A549 (cell line): ENCODE measurements at regions not wholly inside any gene's neighbourhood (a gene's known extent, or its start where the extent isn't known, plus 50 kb on each side); places are given as distances from the start of the nearest gene placed in this dataset.
A peak's percentile ranks its signal among the peaks of the same experiment; 100 is the strongest.

ENCODE experiments used
- ATAC-seq, 2 experiments: fragments of 200-7000 bp in 1 of 2; fragments of >200 bp in 1 of 2; cut with Nextera tagmentation in 1 of 2; cut with Tn5 transposase in 1 of 2; 3 replicates each; pipeline versions ENCODE4 v1.8.0 to v1.9.1; 2018 to 2020; ENCODE audit warnings: mild to moderate bottlenecking in 1 of 2, moderate library complexity in 1 of 2
- CTCF ChIA-PET: fragments of 300-600 bp; sonication (Branson Sonifier 250); formaldehyde crosslinking; extraction: SDS; loops from one replicate; lab custom pipeline; 2021; ENCODE audit warnings: antibody characterized with exemption, inconsistent platforms; lab: Yijun Ruan, JAX
- POLR2A ChIA-PET: fragments of 350-600 bp; formaldehyde crosslinking; extraction: SDS; loops from one replicate; lab custom pipeline; 2021; ENCODE audit warnings: antibody characterized with exemption, inconsistent platforms; lab: Yijun Ruan, JAX
- DNase-seq, 2 experiments: peaks; one replicate each; pipeline versions ENCODE4 v3.0.0 to v3.0.0-alpha.2; 2011 to 2016; ENCODE audit warnings: low read depth in 1 of 2, low spot score in 1 of 2
- FAIRE-seq: peaks from 2 replicates; lab custom pipeline; 2011; peaks lifted over from hg19 to GRCh38; lab: Jason Lieb, UNC
- H3K27ac ChIP-seq, 2 experiments: fragments of >200 bp; sonication (Bioruptor Twin); formaldehyde crosslinking; 3 replicates each; pipeline ENCODE4 v1.5.1; 2016 to 2017
- H3K4me1 ChIP-seq: fragments of >200 bp; sonication (Bioruptor Twin); formaldehyde crosslinking; 3 replicates; pipeline ENCODE4 v1.6.1; 2016
- H3K4me2 ChIP-seq: fragments of >200 bp; sonication (Bioruptor Twin); formaldehyde crosslinking; 3 replicates; pipeline ENCODE4 v1.6.1; 2016
- H3K4me3 ChIP-seq: fragments of >200 bp; sonication (Bioruptor Twin); formaldehyde crosslinking; 3 replicates; pipeline ENCODE4 v1.5.1; 2016
- H3K9me3 ChIP-seq: fragments of >200 bp; sonication (Bioruptor Twin); formaldehyde crosslinking; 3 replicates; pipeline ENCODE4 v1.6.1; 2016
- ATOH8 ChIP-seq: fragments of 250-450 bp; sonication (Bioruptor Pico); IDR thresholded peaks from 2 replicates; pipeline ENCODE4 v1.5.0; 2020; ENCODE audit warnings: low read depth, mild to moderate bottlenecking, moderate library complexity
- CTCF ChIP-seq: fragments of >200 bp; sonication (Bioruptor Twin); formaldehyde crosslinking; IDR thresholded peaks from 3 replicates; pipeline ENCODE4 v1.5.1; 2016
- EHMT2 ChIP-seq: fragments of 200-600 bp; sonication (generic); IDR thresholded peaks from 2 replicates; pipeline ENCODE4 v1.6.1; 2016; ENCODE audit warnings: antibody characterized with exemption, low read depth, mild to moderate bottlenecking, moderate library complexity
- GATA3 ChIP-seq: IDR thresholded peaks from 2 replicates; pipeline ENCODE4 v1.6.1; 2012; ENCODE audit warnings: borderline replicate concordance
- HOXB13 ChIP-seq: fragments of 250-450 bp; sonication (Bioruptor Pico); IDR thresholded peaks from 2 replicates; pipeline ENCODE4 v1.5.0; 2020; ENCODE audit warnings: low read depth, mild to moderate bottlenecking, moderate library complexity
- JUNB ChIP-seq: fragments of >200 bp; sonication (Bioruptor Twin); formaldehyde crosslinking; IDR thresholded peaks from 2 replicates; pipeline ENCODE4 v1.6.1; 2016
- MAFK ChIP-seq: fragments of 450-650 bp; IDR thresholded peaks from 2 replicates; pipeline ENCODE4 v1.6.1; 2014; ENCODE audit not compliant: partially characterized antibody
- NPAS2 ChIP-seq: fragments of 250-450 bp; sonication (Bioruptor Pico); IDR thresholded peaks from 2 replicates; pipeline ENCODE4 v1.8.0; 2022; ENCODE audit warnings: mild to moderate bottlenecking, moderate library complexity, borderline replicate concordance
- REST ChIP-seq: fragments of 200-600 bp; sonication (generic); IDR thresholded peaks from 2 replicates; pipeline ENCODE4 v1.6.1; 2016; ENCODE audit warnings: antibody characterized with exemption, mild to moderate bottlenecking, moderate library complexity
- SMC3 ChIP-seq: fragments of >200 bp; sonication (Bioruptor Twin); formaldehyde crosslinking; IDR thresholded peaks from 3 replicates; pipeline ENCODE4 v1.6.1; 2018; ENCODE audit warnings: inconsistent platforms
- ZC3H11A ChIP-seq: fragments of 450-650 bp; IDR thresholded peaks from 2 replicates; pipeline ENCODE4 v1.6.1; 2014; ENCODE audit warnings: antibody characterized with exemption, mild to moderate bottlenecking
- WGBS: methylation state at CpG from one replicate; pipeline ENCODE4 v1.1.6; 2017; ENCODE audit errors: missing lambda C conversion rate; 5-methylcytosine and 5-hydroxymethylcytosine counted together

- FAIRE-seq (no peak), DNase-seq (no peak), ATAC-seq (no peak; a peak in 1 of 6 replicates)
- Histone ChIP-seq H3K27ac (no peak overlapping the region), H3K9me3 (no peaks in the 10 kb centered on the region), H3K4me2 (no peak overlapping the region; the same call in 2 of the 3 replicates), H3K4me1 (no peaks in the 10 kb centered on the region), H3K4me3 (no peak overlapping the region)
- ChIA-PET POLR2A (interaction anchor here (0.9 to 1.5 kb wide), 2 partner anchors 1294 to 1297 kb away, joined by 3 to 8 read pairs; partner anchors contain the start of gene BCL11B), CTCF (interaction anchor here (0.8 to 2.2 kb wide), 7 partner anchors 10 to 1305 kb away, joined by 3 to 13 read pairs (median 4); no protein-coding TSS in a partner anchor)
- WGBS, result 30% methylated on average over 9 of the region's 17 CpGs
- TF ChIP-seq ATOH8 (no peak), GATA3 (no peak)
- TF ChIP-seq, all 56 proteins: peak for 0
Measured at GRCh38 chr14:97977651-97978261, 1180.6 kb downstream of the VRK1 start.

- Histone ChIP-seq H3K27ac (no peak overlapping the region), H3K4me2 (peak overlapping the region; percentile 47), H3K4me3 (no peak overlapping the region), H3K9me3 (no peaks in the 10 kb centered on the region), H3K4me1 (no peaks in the 10 kb centered on the region)
- ChIA-PET POLR2A (interaction anchor here (0.7 to 1.5 kb wide), 3 partner anchors 1294 to 1892 kb away, joined by 3 to 8 read pairs (median 5); partner anchors contain the start of gene BCL11B), CTCF (interaction anchor here (0.7 to 2.2 kb wide), 11 partner anchors 9 to 1305 kb away, joined by 3 to 13 read pairs (median 4); no protein-coding TSS in a partner anchor)
- ATAC-seq (peak; percentile 92 to 96), FAIRE-seq (no peak), DNase-seq (peak; percentile 39 to 42)
- no peak for TF ChIP-seq ZC3H11A
- peak; percentile 28 for TF ChIP-seq CTCF
- TF ChIP-seq GATA3, result no peak
- TF ChIP-seq SMC3, result peak; percentile 49; the same call in 2 of the 3 replicates
- WGBS, result 6% methylated on average over 9 of the region's 9 CpGs
Measured at GRCh38 chr14:97978341-97978740, 1181.2 kb downstream of the VRK1 start.

- no peaks in the 10 kb centered on the region for H3K9me3 ChIP-seq
- no peaks in the 10 kb centered on the region for H3K4me1 ChIP-seq
- CTCF ChIA-PET, result interaction anchor here (1.5 kb wide), 1 partner anchor 15 kb away, joined by 7 read pairs; no protein-coding TSS in a partner anchor
- ATAC-seq, result no peak
- WGBS, result 3% methylated on average over 4 of the region's 4 CpGs
- POLR2A ChIA-PET, result no interaction called here
- H3K4me3 ChIP-seq, result no peak overlapping the region
- H3K4me2 ChIP-seq, result no peak overlapping the region
- no peak overlapping the region for H3K27ac ChIP-seq
- TF ChIP-seq ATOH8 (no peak), MAFK (peak; percentile 83), JUNB (no peak), EHMT2 (no peak)
- no peak for FAIRE-seq
- DNase-seq, result no peak
Measured at GRCh38 chr14:97993508-97994019, 1196.4 kb downstream of the VRK1 start.

- no peaks in the 10 kb centered on the region for H3K4me1 ChIP-seq
- no peak for FAIRE-seq
- 2% methylated on average over 5 of the region's 5 CpGs for WGBS
- TF ChIP-seq REST, result no peak
- TF ChIP-seq HOXB13 (CRISPR knock-in tag), result no peak
- no peak for TF ChIP-seq NPAS2 (CRISPR knock-in tag)
- TF ChIP-seq, all 56 proteins: peak for 0
- Histone ChIP-seq H3K9me3 (no peaks in the 10 kb centered on the region), H3K4me2 (no peak overlapping the region), H3K4me3 (no peak overlapping the region), H3K27ac (no peak overlapping the region)
- DNase-seq (no peak), ATAC-seq (no peak)
- POLR2A ChIA-PET, result no interaction called here
- CTCF ChIA-PET, result interaction anchor here (1.5 kb wide), 1 partner anchor 16 kb away, joined by 7 read pairs; no protein-coding TSS in a partner anchor
Measured at GRCh38 chr14:97994020-97994531, 1196.9 kb downstream of the VRK1 start.
